Mammary epithelial cell (primary cell): ENCODE measurements at regions not wholly inside any gene's neighbourhood (a gene's known extent, or its start where the extent isn't known, plus 50 kb on each side); places are given as distances from the start of the nearest gene placed in this dataset.

Experiments
- CTCF ChIP-seq, 2 donors: IDR thresholded peaks in 1 of 2; conservative IDR thresholded peaks in 1 of 2; 2 replicates each; pipeline ENCODE4 v1.5.1; 2011 to 2012; ENCODE audit warnings: inconsistent platforms in 2 of 2, low read length in 2 of 2, mild to moderate bottlenecking in 2 of 2, control low read depth in 1 of 2, low read depth in 1 of 2; ENCODE audit not compliant: insufficient read depth in 1 of 2; ENCODE audit errors: extremely low read depth in 1 of 2
- EZH2 ChIP-seq: IDR thresholded peaks from 2 replicates; pipeline ENCODE4 v1.6.1; 2012; ENCODE audit warnings: low read length, inconsistent platforms, borderline replicate concordance

- TF ChIP-seq CTCF (conservative IDR thresholded peaks at IDR 0.05 in 1 of 2, IDR thresholded peaks at IDR 0.05 in 1 of 2; ENCODE audit: extremely low read depth in 1 of 2, insufficient read depth in 1 of 2, low read depth in 1 of 2, low read length in 2 of 2): no peak
- TF ChIP-seq EZH2: no peak
Measured at GRCh38 chr2:30324245-30324908, 93.0 kb downstream of the LBH start.
